ENCODE measurements at regions not wholly inside any gene's neighbourhood (a gene's known extent, or its start where the extent isn't known, plus 50 kb on each side); places are given as distances from the start of the nearest gene placed in this dataset.
A peak's percentile ranks its signal among the peaks of the same experiment; 100 is the strongest.

DNA sequence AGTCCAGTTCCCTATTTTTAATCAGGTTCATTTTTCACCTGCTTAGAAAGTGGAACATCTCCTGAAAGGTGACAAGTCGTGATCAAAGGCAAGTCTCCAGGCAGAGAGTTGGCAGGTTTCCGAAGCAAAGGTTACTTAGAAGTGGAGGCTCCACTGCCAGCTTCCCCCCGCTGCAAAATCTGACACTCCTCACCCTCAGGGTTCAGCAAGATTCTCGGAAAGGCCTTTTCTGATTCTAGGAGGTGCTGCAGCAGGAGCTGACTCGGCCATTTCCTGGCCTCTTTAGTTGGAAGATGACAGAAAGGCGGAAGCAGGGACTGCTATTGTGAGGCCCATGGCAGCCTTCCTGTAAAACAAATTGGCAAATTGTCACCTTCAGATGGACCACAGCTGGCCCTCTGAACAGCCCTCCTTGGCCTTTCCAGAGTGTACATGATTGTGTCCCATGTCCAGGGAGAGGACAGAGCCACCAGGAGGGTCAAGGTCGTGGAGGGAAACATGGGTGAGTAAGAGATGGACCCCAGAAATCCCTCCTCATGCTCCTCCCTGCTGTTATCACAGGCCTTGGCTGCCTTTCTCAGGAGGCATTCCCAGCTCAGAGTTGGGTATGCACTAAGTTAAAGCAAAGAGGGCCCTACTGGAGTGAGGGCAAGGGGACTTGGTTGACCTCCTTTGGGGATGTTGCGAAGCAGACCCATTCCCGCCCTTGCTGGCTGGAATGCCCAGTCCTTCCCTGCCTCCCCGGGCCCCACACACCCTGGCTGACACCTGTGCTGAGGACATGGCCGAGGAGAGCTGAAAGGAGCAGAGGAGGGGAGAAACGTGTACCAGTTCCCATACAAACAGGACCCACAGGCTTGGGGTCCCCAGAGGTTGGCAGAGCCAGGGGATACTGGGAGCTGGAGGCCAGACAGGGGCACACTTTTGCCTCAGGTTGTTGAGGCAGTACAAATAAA, 115.5 kb upstream of the IRF2BP2 start:
- Histone ChIP-seq H3K36me3 (ENCODE audit: insufficient read depth, low read length) (no peaks in the 10 kb centered on the region), H3K9me2 (ENCODE audit: insufficient read depth, low read length) (no peaks in the 10 kb centered on the region), H3K79me2 (ENCODE audit: insufficient read depth, low read depth, low read length) (no peaks in the 10 kb centered on the region), H3K4me3 (ENCODE audit: low read depth, low read length, poor library complexity, severe bottlenecking) (peak overlapping the region; percentile 27), H3K9me3 (ENCODE audit: low read length) (no peaks in the 10 kb centered on the region), H3K4me1 (ENCODE audit: insufficient read depth, low read length, poor library complexity, severe bottlenecking) (peaks cover 62% of the 10 kb centered on the region), H2AFZ (ENCODE audit: low read length) (peak overlapping the region; percentile 92), H4K20me1 (ENCODE audit: insufficient read depth, low read length) (no peaks in the 10 kb centered on the region), H3K4me2 (ENCODE audit: low read length) (peak overlapping the region; percentile 68), H3K27ac (ENCODE audit: low read depth, low read length, poor library complexity, severe bottlenecking) (peak overlapping the region; percentile 65)
- BruUV-seq (replicated peaks): no TSS peak
- POLR2A ChIA-PET: interaction anchor here (0.5 to 1.6 kb wide), 10 partner anchors 10 to 602 kb away, joined by 3 to 7 read pairs (median 3); no protein-coding TSS in a partner anchor
- CTCF ChIA-PET (ENCODE audit: unreplicated experiment): interaction anchor here (0.6 to 1.6 kb wide), 3 partner anchors 31 to 230 kb away, joined by 3 to 6 read pairs (median 4); no protein-coding TSS in a partner anchor
- TF ChIP-seq EZH2phosphoT487 (IDR thresholded peaks at IDR 0.05; ENCODE audit: borderline replicate concordance, low read depth, low read length): no peak
- TF ChIP-seq, protein P1, sequence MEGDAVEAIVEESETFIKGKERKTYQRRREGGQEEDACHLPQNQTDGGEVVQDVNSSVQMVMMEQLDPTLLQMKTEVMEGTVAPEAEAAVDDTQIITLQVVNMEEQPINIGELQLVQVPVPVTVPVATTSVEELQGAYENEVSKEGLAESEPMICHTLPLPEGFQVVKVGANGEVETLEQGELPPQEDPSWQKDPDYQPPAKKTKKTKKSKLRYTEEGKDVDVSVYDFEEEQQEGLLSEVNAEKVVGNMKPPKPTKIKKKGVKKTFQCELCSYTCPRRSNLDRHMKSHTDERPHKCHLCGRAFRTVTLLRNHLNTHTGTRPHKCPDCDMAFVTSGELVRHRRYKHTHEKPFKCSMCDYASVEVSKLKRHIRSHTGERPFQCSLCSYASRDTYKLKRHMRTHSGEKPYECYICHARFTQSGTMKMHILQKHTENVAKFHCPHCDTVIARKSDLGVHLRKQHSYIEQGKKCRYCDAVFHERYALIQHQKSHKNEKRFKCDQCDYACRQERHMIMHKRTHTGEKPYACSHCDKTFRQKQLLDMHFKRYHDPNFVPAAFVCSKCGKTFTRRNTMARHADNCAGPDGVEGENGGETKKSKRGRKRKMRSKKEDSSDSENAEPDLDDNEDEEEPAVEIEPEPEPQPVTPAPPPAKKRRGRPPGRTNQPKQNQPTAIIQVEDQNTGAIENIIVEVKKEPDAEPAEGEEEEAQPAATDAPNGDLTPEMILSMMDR (conservative IDR thresholded peaks at IDR 0.05; ENCODE audit: low read length): no peak
- DNase-seq (ENCODE audit: low spot score): peak; percentile 68
- intact Hi-C loops (cut with micrococcal nuclease; ENCODE audit: unreplicated experiment): loop anchor here (2.0 to 5.0 kb wide), 4 partner anchors 47 to 237 kb away; no protein-coding TSS in a partner anchor

DNA sequence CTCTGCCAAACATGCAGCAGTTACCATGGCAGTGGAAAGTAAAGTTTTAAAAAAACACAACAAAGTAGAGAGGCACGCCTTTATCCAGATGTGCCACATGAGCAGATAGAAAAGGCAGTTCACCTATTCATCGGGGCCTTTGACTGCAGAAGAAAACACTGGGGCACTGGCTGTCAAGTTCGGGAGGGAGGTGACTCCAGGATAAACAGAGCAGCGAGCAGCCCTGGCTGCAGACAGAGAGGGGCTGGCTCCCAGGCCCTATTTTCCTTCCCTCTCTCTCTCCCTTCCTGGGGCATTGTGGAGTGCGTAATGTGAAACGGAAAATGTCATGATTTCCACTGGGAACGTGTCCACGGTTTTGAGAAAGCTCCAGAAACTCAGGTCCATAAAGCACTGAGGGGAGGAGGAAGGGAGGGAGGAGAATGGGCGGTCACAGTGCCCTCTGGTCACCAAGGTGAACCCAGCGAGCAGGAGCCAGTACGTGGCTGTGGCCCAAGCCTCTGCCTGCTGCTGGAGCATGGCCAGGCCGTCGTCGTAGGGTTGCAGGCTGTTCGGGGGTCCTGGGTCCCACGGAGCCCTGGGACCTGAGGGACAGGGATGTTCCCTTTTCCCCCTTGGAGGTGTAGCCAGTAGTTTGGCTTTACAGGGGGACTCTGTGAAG, 114.7 kb upstream of the IRF2BP2 start:
- no peaks in the 10 kb centered on the region for H3K9me2 ChIP-seq (ENCODE audit: insufficient read depth, low read length)
- ChIA-PET POLR2A (interaction anchor here (0.5 to 3.2 kb wide), 18 partner anchors 10 to 607 kb away, joined by 3 to 39 read pairs (median 3); no protein-coding TSS in a partner anchor), CTCF (ENCODE audit: unreplicated experiment) (interaction anchor here (0.6 to 1.6 kb wide), 3 partner anchors 9 to 200 kb away, joined by 4 to 5 read pairs (median 4); no protein-coding TSS in a partner anchor)
- no peak for DNase-seq (ENCODE audit: low spot score)
- H4K20me1 ChIP-seq (ENCODE audit: insufficient read depth, low read length): no peaks in the 10 kb centered on the region
- no peaks in the 10 kb centered on the region for H3K9me3 ChIP-seq (ENCODE audit: low read length)
- peak overlapping the region; percentile 65 for H3K27ac ChIP-seq (ENCODE audit: low read depth, low read length, poor library complexity, severe bottlenecking)
- peaks cover 54% of the 10 kb centered on the region for H3K4me1 ChIP-seq (ENCODE audit: insufficient read depth, low read length, poor library complexity, severe bottlenecking)
- peak overlapping the region; percentile 92; the same call in 1 of the 2 replicates for H2AFZ ChIP-seq (ENCODE audit: low read length)
- no peaks in the 10 kb centered on the region for H3K79me2 ChIP-seq (ENCODE audit: insufficient read depth, low read depth, low read length)
- no TSS peak for BruUV-seq (replicated peaks)
- H3K36me3 ChIP-seq (ENCODE audit: insufficient read depth, low read length): no peaks in the 10 kb centered on the region
- TF ChIP-seq, protein P1 (conservative IDR thresholded peaks at IDR 0.05; ENCODE audit: low read length): no peak
- no peak for TF ChIP-seq EZH2phosphoT487 (IDR thresholded peaks at IDR 0.05; ENCODE audit: borderline replicate concordance, low read depth, low read length)
- intact Hi-C loops (cut with micrococcal nuclease; ENCODE audit: unreplicated experiment): loop anchor here (2.0 to 5.0 kb wide), 5 partner anchors 48 to 358 kb away; no protein-coding TSS in a partner anchor
- peak overlapping the region; percentile 68 for H3K4me2 ChIP-seq (ENCODE audit: low read length)
- peak overlapping the region; percentile 27 for H3K4me3 ChIP-seq (ENCODE audit: low read depth, low read length, poor library complexity, severe bottlenecking)

All from OCI-LY7 (cell line).